ENCODE measurements at regions not wholly inside any gene's neighbourhood (a gene's known extent, or its start where the extent isn't known, plus 50 kb on each side); places are given as distances from the start of the nearest gene placed in this dataset.

- no peak for DNase-seq (ENCODE audit: low read depth in 2 of 3, low spot score in 2 of 3)
These were observed 145.8 kb downstream of the AASDH start for GRCh38 chr4:56241500-56241899.

GRCh38 chr4:56240554-56241174 lies 146.6 kb downstream of the AASDH start:
- no peak for DNase-seq (ENCODE audit: low read depth in 2 of 3, low spot score in 2 of 3)

- no peak for DNase-seq (ENCODE audit: low read depth in 2 of 3, low spot score in 2 of 3)
These were observed 149.0 kb downstream of the AASDH start for GRCh38 chr4:56238251-56238650.

- no peak for DNase-seq (ENCODE audit: low read depth in 2 of 3, low spot score in 2 of 3)
These were observed 151.6 kb downstream of the AASDH start for GRCh38 chr4:56235725-56236124.

GRCh38 chr4:56235011-56235410 lies 152.3 kb downstream of the AASDH start:
- DNase-seq (ENCODE audit: low read depth in 2 of 3, low spot score in 2 of 3) = no peak

- DNase-seq (ENCODE audit: low read depth in 2 of 3, low spot score in 2 of 3) = no peak
These were observed 153.2 kb downstream of the AASDH start for GRCh38 chr4:56234098-56234497.

GRCh38 chr4:56231410-56231809 lies 155.9 kb downstream of the AASDH start:
- DNase-seq (ENCODE audit: low read depth in 2 of 3, low spot score in 2 of 3) = no peak

GRCh38 chr4:56229947-56230346 lies 157.3 kb downstream of the AASDH start:
- DNase-seq (ENCODE audit: low read depth in 2 of 3, low spot score in 2 of 3) = peak in 2 of 3 donors; percentile 4 to 57

- DNase-seq (ENCODE audit: low read depth in 2 of 3, low spot score in 2 of 3) = no peak
These were observed 159.9 kb downstream of the AASDH start for GRCh38 chr4:56227301-56227835.

GRCh38 chr4:56226579-56226978 lies 160.7 kb downstream of the AASDH start:
- no peak for DNase-seq (ENCODE audit: low read depth in 2 of 3, low spot score in 2 of 3)

GRCh38 chr4:56224641-56225040 lies 162.7 kb downstream of the AASDH start:
- DNase-seq (ENCODE audit: low read depth in 2 of 3, low spot score in 2 of 3) = no peak

- DNase-seq (ENCODE audit: low read depth in 2 of 3, low spot score in 2 of 3) = no peak
These were observed 164.8 kb downstream of the AASDH start for GRCh38 chr4:56222514-56222913.

GRCh38 chr4:56220261-56220660 lies 167.0 kb downstream of the AASDH start:
- DNase-seq (ENCODE audit: low read depth in 2 of 3, low spot score in 2 of 3) = no peak

GRCh38 chr4:56219447-56219846 lies 167.8 kb downstream of the AASDH start:
- DNase-seq (ENCODE audit: low read depth in 2 of 3, low spot score in 2 of 3) = no peak

GRCh38 chr4:56218230-56218895 lies 168.9 kb downstream of the AASDH start:
- no peak for DNase-seq (ENCODE audit: low read depth in 2 of 3, low spot score in 2 of 3)

GRCh38 chr4:56217343-56217890 lies 169.9 kb downstream of the AASDH start:
- DNase-seq (ENCODE audit: low read depth in 2 of 3, low spot score in 2 of 3) = peak in 2 of 3 donors; percentile 9 to 26

GRCh38 chr4:56215901-56216300 lies 171.4 kb downstream of the AASDH start:
- DNase-seq (ENCODE audit: low read depth in 2 of 3, low spot score in 2 of 3) = peak in 2 of 3 donors; percentile 30 to 45

GRCh38 chr4:56215141-56215783 lies 172.0 kb downstream of the AASDH start:
- no peak for DNase-seq (ENCODE audit: low read depth in 2 of 3, low spot score in 2 of 3)

- no peak for DNase-seq (ENCODE audit: low read depth in 2 of 3, low spot score in 2 of 3)
These were observed 173.7 kb downstream of the AASDH start for GRCh38 chr4:56213543-56213942.

- no peak for DNase-seq (ENCODE audit: low read depth in 2 of 3, low spot score in 2 of 3)
These were observed 174.5 kb downstream of the AASDH start for GRCh38 chr4:56212774-56213173.

GRCh38 chr4:56211202-56211601 lies 176.1 kb downstream of the AASDH start:
- no peak for DNase-seq (ENCODE audit: low read depth in 2 of 3, low spot score in 2 of 3)

- no peak for DNase-seq (ENCODE audit: low read depth in 2 of 3, low spot score in 2 of 3)
These were observed 176.9 kb downstream of the AASDH start for GRCh38 chr4:56210397-56210796.

Measured in hematopoietic multipotent progenitor cell (in vitro differentiated cells).